Stimulated activated CD4-positive, alpha-beta T cell treated with anti-CD3 and anti-CD28 coated beads, Interleukin-4, amount 100 ng/mL, for 4 hours (primary cell): ENCODE measurements at regions not wholly inside any gene's neighbourhood (a gene's known extent, or its start where the extent isn't known, plus 50 kb on each side); places are given as distances from the start of the nearest gene placed in this dataset.
"Not testable (repeated sequence)": the region's sequence is repeated elsewhere in the genome, so short reads cannot be mapped to it uniquely, and the experiment has no call there.

Experiments used
- DNase-seq, 2 experiments: peaks; one replicate each; pipeline ENCODE4 v3.0.0-alpha.2; 2020

DNA sequence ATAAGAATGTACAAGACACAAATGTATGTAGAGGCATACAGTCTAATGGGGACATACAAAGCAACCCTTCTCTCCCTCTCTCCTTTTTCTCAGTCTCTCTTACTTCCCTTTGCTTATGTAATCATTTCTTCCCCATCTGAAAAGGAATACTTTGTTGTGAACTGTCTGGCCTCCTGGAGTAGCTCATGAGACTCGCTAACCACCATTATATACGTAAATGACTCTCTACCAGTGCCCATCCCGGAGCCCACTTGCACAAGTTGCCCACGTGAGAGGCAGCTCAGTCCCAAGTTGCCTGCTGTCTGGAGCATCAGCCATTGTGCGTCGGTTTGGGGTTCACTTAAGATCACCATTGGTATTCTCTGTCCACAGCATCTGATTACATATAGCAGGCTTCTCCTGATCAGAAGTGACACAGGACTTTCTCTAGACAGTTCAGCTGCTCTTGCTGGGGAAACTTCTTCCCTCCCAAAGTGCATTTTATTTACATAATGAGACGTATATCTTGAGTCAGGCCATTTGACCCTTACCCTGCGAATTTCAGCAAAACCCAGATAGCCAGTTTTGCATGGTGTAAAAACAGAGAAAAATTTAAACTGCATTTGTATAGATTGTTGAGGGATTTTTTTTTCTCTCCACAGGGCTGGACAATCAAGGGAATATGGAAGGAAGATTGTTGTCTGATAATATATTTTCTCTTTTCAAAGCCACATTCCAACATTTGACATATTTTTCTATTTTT lies 220.7 kb upstream of the EGLN3 start:
- no peak for DNase-seq

GRCh38 chr14:34170882-34171281 lies 220.0 kb upstream of the EGLN3 start:
- no peak for DNase-seq

DNA sequence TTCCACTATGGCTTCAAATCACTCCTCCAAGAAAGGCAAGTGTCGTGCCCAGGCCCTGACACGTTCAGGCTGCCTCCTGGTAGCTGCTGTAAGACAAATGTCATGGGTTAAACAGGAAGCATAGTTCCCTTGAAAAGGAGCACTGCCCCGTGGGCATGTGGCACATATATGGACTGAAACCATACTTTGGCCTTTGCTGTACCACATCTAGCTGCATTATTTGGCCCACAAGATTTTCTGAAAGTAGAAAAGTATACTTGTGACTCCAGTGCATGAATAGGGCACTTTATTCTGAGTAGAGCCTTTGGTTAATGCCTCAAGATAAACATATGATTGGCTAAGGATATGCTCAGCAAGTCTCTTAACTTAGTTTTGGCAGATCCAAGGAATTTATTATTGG lies 218.7 kb upstream of the EGLN3 start:
- DNase-seq = no peak

GRCh38 chr14:34168656-34169055 lies 217.8 kb upstream of the EGLN3 start:
- DNase-seq = no peak

GRCh38 chr14:34165847-34166350 lies 215.0 kb upstream of the EGLN3 start:
- DNase-seq = no peak

DNA sequence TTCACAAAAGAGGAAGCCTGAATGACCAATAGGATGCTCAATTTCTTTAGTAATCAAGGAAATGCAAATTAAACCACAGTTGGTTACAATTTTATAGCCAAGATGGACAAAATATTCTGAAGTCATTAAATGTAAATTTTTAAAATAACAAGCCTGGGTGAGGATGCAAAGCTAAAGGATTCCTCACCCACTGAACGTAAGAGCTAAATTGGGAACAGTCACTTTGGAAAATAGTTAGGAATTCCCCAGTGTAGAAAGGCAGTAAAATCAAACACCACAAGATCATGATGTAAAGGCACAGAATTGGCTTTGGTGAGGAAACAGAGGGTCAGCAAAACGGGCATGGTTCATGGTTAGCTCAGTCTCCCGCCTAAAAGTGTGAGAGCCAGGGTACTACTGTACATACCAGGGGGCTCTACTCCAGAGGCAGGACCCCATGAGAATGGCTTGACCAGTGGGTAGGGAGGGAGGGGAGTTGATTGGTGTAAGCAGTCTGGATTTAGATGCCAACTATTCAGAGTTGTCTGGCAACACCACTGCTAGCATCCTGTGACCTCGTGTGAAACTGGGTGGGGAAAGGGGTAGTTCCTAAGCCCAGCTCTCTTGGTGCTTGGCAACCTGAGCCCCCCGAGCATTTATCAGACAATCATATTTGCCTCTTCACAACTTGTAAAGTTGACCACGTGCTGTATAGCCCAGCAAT lies 213.4 kb upstream of the EGLN3 start:
- DNase-seq = no peak

GRCh38 chr14:34161351-34162082 lies 210.6 kb upstream of the EGLN3 start:
- DNase-seq = no peak

- DNase-seq = no peak
Observed at GRCh38 chr14:34160619-34161018, 209.7 kb upstream of the EGLN3 start.

DNA sequence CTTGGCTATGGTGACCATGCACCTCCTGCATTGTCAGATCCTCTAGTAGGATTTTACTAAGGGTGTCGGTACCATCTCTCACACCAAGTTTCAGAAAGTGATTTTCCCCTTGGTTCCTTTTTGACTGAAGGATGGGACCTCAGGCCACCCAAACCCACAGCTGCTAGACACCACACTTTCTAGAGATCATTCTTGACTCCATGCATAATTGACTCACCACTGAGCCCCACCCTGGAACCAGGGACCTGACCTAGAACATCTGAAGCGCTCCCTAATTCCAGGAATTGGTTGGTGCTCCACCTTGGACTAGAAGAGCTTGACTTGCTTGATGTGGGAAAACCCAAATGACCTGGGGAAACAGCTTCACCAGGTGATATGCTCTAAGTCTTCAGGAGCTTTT lies 206.8 kb upstream of the EGLN3 start:
- no peak for DNase-seq

DNA sequence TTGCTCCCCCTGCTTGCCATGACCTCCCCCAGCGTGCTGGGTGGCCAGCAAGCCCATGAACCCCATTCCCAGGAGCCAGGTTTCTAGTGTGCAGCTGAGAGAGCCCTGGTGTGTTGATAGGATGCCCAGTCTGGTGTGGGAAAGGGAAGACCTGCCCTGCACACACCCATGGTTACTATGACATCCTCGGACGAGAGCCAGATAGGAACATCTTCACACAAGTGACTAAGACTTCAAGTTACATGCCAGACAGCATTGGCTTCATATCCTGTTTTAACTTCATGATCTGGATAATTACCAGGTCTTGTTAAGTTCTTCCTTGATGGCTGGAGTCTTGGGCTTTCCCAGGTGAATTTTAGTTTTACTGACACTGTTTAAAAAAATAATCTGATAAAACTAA lies 196.6 kb upstream of the EGLN3 start:
- no peak for DNase-seq

DNA sequence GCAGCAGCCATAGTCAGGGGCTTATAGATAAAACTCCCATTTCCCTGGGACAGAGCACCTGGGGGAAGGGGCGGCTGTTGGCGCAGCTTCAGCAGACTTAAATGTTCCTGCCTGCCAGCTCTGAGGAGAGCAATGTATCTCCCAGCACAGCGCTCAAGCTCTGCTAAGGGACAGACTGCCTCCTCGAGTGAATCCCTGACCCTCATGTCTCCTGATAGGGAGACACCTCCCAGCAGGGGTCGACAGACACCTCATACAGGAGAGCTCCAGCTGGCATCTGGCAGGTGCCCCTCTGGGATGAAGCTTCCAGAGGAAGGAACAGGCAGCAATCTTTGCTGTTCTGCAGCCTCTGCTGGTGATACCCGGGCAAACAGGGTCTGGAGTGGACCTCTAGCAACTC lies 189.3 kb upstream of the EGLN3 start:
- not testable (repeated sequence) for DNase-seq

- not testable (repeated sequence) for DNase-seq
Observed at GRCh38 chr14:34139160-34140121, 188.6 kb upstream of the EGLN3 start.

DNA sequence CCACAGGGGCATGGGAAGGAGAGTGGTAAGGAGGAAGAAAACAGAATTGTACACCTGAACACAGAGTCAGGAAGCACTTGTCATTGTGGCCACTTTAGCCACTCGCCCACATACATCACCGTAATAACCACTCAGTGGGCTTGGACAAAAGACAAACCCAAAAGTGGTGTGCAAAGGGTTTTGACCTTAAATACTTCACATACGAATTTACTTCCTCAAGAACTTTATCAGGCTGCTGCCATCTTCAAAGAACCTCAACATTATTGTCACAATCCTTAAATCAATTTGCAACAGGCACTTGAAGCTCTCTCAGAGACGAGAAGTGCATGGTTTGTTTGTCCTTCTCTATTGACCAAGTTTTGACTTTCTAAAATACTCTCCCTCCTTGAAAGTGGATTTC lies 187.3 kb upstream of the EGLN3 start:
- no peak for DNase-seq

DNA sequence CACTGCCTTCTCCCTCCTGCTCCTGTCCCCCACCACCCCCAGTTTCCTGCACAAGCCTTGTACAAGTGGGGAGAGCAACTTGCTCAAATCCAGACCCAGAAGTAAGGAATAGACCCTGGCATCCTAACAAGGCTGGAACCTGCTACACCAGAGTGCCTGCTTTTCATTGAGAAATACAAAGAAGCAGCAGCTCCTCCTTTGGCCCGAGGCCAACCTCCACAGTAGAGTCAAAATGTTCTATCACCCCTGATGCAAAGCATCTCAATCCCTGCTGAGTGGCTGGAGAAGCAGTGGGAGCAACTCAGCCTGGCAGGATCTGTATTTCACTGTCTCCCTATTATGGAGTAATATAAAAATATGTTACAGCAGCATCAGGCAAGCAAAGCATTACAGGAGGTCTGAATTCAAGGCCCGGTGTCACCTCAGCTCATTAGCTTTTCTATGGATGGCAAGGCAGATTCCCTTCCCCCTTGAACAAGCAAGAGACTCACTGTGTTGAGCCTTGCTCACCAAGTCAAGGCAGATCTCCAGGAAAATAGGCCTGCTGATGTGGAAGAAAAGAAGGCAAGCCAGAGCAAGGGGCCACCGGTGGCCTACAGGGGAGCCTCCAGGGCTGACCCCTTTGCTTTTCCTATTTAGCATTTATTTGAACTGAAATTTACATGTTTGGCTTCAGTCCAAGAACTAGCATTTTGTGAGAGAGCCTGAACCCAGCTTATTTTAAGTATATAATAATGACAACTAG lies 186.3 kb upstream of the EGLN3 start:
- no peak for DNase-seq

DNA sequence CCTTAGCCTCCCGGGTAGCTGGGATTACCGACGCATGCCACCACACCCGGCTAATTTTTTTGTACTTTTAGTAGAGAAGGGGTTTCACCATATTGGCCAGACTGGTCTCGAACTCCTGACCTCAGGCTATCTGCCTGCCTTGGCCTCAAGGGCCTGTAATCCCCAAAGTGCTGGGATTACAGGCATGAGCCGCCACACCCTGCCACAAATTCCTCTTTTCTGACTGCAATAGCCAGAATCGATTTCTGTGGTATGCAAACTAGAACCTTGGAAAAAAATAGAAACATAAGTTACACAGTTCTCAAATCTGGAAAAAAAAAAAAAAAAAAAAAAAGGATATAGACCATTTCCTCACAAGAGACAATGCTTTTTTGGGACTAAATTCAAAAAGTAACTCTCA lies 184.6 kb upstream of the EGLN3 start:
- no peak for DNase-seq

DNA sequence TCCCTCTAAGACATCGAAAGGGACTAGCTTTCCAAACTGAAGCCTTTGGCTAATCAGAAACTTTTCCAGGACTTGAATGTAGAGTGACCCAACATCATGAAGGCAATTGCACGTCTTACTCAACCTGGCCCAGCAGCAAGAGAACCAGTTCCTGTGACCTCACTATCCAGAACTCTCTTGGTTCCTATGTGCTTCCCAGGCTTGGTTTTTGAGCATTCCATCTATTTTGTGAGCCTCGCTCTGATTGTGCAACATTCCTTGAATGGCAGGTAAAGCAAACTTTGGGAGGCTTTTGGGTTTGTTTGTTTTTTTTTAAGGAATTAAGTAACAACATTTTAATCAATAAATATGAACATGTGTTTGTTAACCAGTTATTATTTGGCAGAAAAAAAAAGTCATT lies 183.6 kb upstream of the EGLN3 start:
- DNase-seq = no peak

GRCh38 chr14:34129927-34130552 lies 179.2 kb upstream of the EGLN3 start:
- no peak for DNase-seq

- no peak for DNase-seq
Observed at GRCh38 chr14:34128665-34129064, 177.8 kb upstream of the EGLN3 start.

DNA sequence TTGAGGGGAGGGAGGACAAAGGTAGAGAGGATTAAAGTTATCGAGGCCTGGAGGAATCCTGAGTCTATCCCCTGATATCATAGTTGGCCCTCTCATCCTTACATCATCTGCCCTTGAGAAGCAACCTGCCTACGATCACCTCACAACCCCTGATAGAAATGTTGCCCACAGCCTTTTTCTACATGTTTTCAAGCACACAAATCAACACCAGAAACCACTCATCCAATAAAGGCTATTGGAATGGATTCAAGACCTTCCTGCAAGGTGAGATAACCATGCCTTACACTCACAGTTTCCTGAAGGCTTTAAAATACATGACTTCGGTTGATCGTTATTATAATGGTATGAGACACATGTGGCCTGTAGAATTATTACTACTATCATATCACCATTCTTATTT lies 175.7 kb upstream of the EGLN3 start:
- DNase-seq = no peak

GRCh38 chr14:34124585-34124984 lies 173.7 kb upstream of the EGLN3 start:
- no peak for DNase-seq

GRCh38 chr14:34122650-34123049 lies 171.8 kb upstream of the EGLN3 start:
- no peak for DNase-seq
